OCI-LY7 (cell line): ENCODE measurements at regions not wholly inside any gene's neighbourhood (a gene's known extent, or its start where the extent isn't known, plus 50 kb on each side); places are given as distances from the start of the nearest gene placed in this dataset.

Source experiments
- BruUV-seq: library from RNA; stranded (reverse); fragments of 400-500 nt; replicated peaks from 2 replicates; lab custom pipeline; 2021; lab: Mats Ljungman, UMichigan
- CTCF ChIA-PET: fragments of 300-600 bp; sonication (Branson Sonifier 250); formaldehyde crosslinking; loops from one replicate; lab custom pipeline; 2022; ENCODE audit warnings: antibody characterized with exemption; ENCODE audit not compliant: unreplicated experiment; lab: Charles Lee
- POLR2A ChIA-PET: fragments of 300-600 bp; sonication (Branson Sonifier 250); formaldehyde crosslinking; loops from one replicate; lab custom pipeline; 2022; ENCODE audit warnings: antibody characterized with exemption; lab: Charles Lee
- DNase-seq: peaks from one replicate; pipeline ENCODE4 v3.0.0-alpha.2; 2015; ENCODE audit warnings: low spot score
- H2AFZ ChIP-seq: fragments of 200-600 bp; sonication (generic), shearing (Covaris generic); 2 replicates; pipeline ENCODE4 v1.6.1; 2014; ENCODE audit warnings: mild to moderate bottlenecking, antibody characterized with exemption, low read length, moderate library complexity
- H3K27ac ChIP-seq: fragments of 200-600 bp; sonication (generic); 2 replicates; pipeline ENCODE4 v1.5.1; 2014; ENCODE audit warnings: mixed run types, low read depth, mild to moderate bottlenecking, moderate library complexity, low read length, inconsistent platforms; ENCODE audit not compliant: poor library complexity, severe bottlenecking
- H3K36me3 ChIP-seq: fragments of 200-600 bp; sonication (generic); 2 replicates; pipeline ENCODE4 v1.6.1; 2014; ENCODE audit warnings: mild to moderate bottlenecking, antibody characterized with exemption, low read length, moderate library complexity, mixed read lengths; ENCODE audit not compliant: insufficient read depth
- H3K4me1 ChIP-seq: fragments of 200-600 bp; sonication (generic); 2 replicates; pipeline ENCODE4 v1.5.1; 2014; ENCODE audit warnings: mild to moderate bottlenecking, low read length; ENCODE audit not compliant: insufficient read depth, poor library complexity, severe bottlenecking
- H3K4me2 ChIP-seq: fragments of 200-600 bp; sonication (generic); 2 replicates; pipeline ENCODE4 v1.6.1; 2014; ENCODE audit warnings: mild to moderate bottlenecking, low read length
- H3K4me3 ChIP-seq: fragments of 200-600 bp; sonication (generic); 2 replicates; pipeline ENCODE4 v1.5.1; 2014; ENCODE audit warnings: mild to moderate bottlenecking, low read depth, low read length; ENCODE audit not compliant: poor library complexity, severe bottlenecking
- H3K79me2 ChIP-seq: fragments of 200-600 bp; sonication (generic); 2 replicates; pipeline ENCODE4 v1.6.1; 2016; ENCODE audit warnings: low read depth, mild to moderate bottlenecking, low read length, moderate library complexity, mixed read lengths; ENCODE audit not compliant: insufficient read depth
- H3K9me2 ChIP-seq: fragments of 200-600 bp; sonication (generic); 2 replicates; pipeline ENCODE4 v1.6.1; 2016; ENCODE audit warnings: mild to moderate bottlenecking, low read length, mixed read lengths; ENCODE audit not compliant: insufficient read depth
- H3K9me3 ChIP-seq: fragments of 200-600 bp; sonication (generic); 2 replicates; pipeline ENCODE4 v1.6.1; 2014; ENCODE audit warnings: mild to moderate bottlenecking, mixed run types, low read length, mixed read lengths
- H4K20me1 ChIP-seq: fragments of 200-600 bp; sonication (generic); 2 replicates; pipeline ENCODE4 v1.6.1; 2014; ENCODE audit warnings: mild to moderate bottlenecking, antibody characterized with exemption, low read length, moderate library complexity, mixed read lengths; ENCODE audit not compliant: insufficient read depth
- CTCF ChIP-seq: fragments of 200-600 bp; sonication (generic); conservative IDR thresholded peaks from 2 replicates; pipeline ENCODE4 v1.5.1; 2014; ENCODE audit warnings: mild to moderate bottlenecking, antibody characterized with exemption, low read length, moderate library complexity, mixed read lengths
- EZH2phosphoT487 ChIP-seq: fragments of 200-600 bp; sonication (generic); IDR thresholded peaks from 2 replicates; pipeline ENCODE4 v1.6.1; 2018; ENCODE audit warnings: low read depth, borderline replicate concordance, mild to moderate bottlenecking, mixed run types, antibody characterized with exemption, low read length, moderate library complexity, mixed read lengths
- intact Hi-C: fragments of 100-400 bp; cut with micrococcal nuclease; formaldehyde crosslinking; loops from one replicate; pipeline ENCODE4 v1.10.0; 2022; ENCODE audit not compliant: unreplicated experiment

- no TSS peak for BruUV-seq
- H3K79me2 ChIP-seq: no peaks in the 10 kb centered on the region
- CTCF ChIA-PET: no interaction called here
- H3K4me2 ChIP-seq: no peak overlapping the region
- H4K20me1 ChIP-seq: no peaks in the 10 kb centered on the region
- H3K9me2 ChIP-seq: no peaks in the 10 kb centered on the region
- DNase-seq: no peak
- intact Hi-C loops: no loop called here
- H3K9me3 ChIP-seq: no peaks in the 10 kb centered on the region
- H3K36me3 ChIP-seq: no peaks in the 10 kb centered on the region
- TF ChIP-seq CTCF (no peak), EZH2phosphoT487 (no peak)
- H2AFZ ChIP-seq: no peak overlapping the region
- no peak overlapping the region for H3K4me3 ChIP-seq
- no peaks in the 10 kb centered on the region for H3K4me1 ChIP-seq
- POLR2A ChIA-PET: interaction anchor here (0.5 kb wide), 1 partner anchor 1188 kb away, joined by 3 read pairs; no protein-coding TSS in a partner anchor
- no peak overlapping the region for H3K27ac ChIP-seq
Measured at GRCh38 chr6:147726342-147726741, 217.9 kb downstream of the SAMD5 start.

- Histone ChIP-seq H3K27ac (no peak overlapping the region), H3K4me2 (no peak overlapping the region), H3K4me1 (no peaks in the 10 kb centered on the region), H2AFZ (no peak overlapping the region), H3K4me3 (no peak overlapping the region), H3K36me3 (no peaks in the 10 kb centered on the region), H3K9me2 (no peaks in the 10 kb centered on the region), H4K20me1 (no peaks in the 10 kb centered on the region), H3K9me3 (no peaks in the 10 kb centered on the region), H3K79me2 (no peaks in the 10 kb centered on the region)
- intact Hi-C loops: no loop called here
- no peak for DNase-seq
- CTCF ChIA-PET: no interaction called here
- TF ChIP-seq CTCF (no peak), EZH2phosphoT487 (no peak)
- POLR2A ChIA-PET: no interaction called here
- no TSS peak for BruUV-seq
Measured at GRCh38 chr6:147728903-147729302, 220.4 kb downstream of the SAMD5 start.

GRCh38 chr6:147733686-147734085 lies 225.2 kb downstream of the SAMD5 start:
- no peaks in the 10 kb centered on the region for H3K9me3 ChIP-seq
- intact Hi-C loops: no loop called here
- no peaks in the 10 kb centered on the region for H3K36me3 ChIP-seq
- H3K4me1 ChIP-seq: no peaks in the 10 kb centered on the region
- no peak overlapping the region for H3K4me3 ChIP-seq
- H4K20me1 ChIP-seq: no peaks in the 10 kb centered on the region
- no peaks in the 10 kb centered on the region for H3K79me2 ChIP-seq
- DNase-seq: no peak
- no TSS peak for BruUV-seq
- no peak overlapping the region for H3K4me2 ChIP-seq
- TF ChIP-seq EZH2phosphoT487: no peak
- no peak for TF ChIP-seq CTCF
- CTCF ChIA-PET: no interaction called here
- H2AFZ ChIP-seq: no peak overlapping the region
- no peaks in the 10 kb centered on the region for H3K9me2 ChIP-seq
- POLR2A ChIA-PET: no interaction called here
- no peak overlapping the region for H3K27ac ChIP-seq
